Esophagus muscularis mucosa (tissue), 4 donors: ENCODE measurements at regions not wholly inside any gene's neighbourhood (a gene's known extent, or its start where the extent isn't known, plus 50 kb on each side); places are given as distances from the start of the nearest gene placed in this dataset.

Experiments used
- EP300 ChIP-seq: sonication (generic); formaldehyde crosslinking; IDR thresholded peaks from one replicate; pipeline ENCODE4 v1.6.1; 2017; ENCODE audit warnings: antibody characterized with exemption
- POLR2A ChIP-seq: fragments of 450-650 bp; IDR thresholded peaks from one replicate; pipeline ENCODE4 v1.6.1; 2017; ENCODE audit warnings: antibody characterized with exemption, moderate library complexity, mild to moderate bottlenecking, low read depth
- POLR2AphosphoS5 ChIP-seq, 2 donors: sonication (generic); formaldehyde crosslinking; IDR thresholded peaks; one replicate each; pipeline ENCODE4 v1.6.1; 2017; ENCODE audit warnings: antibody characterized with exemption in 2 of 2
- TF ChIP-seq, protein P1 (sequence below), 3 experiments: fragments of 200-600 bp in 2 of 3; fragments of 450-650 bp in 1 of 3; sonication (generic) in 2 of 3; IDR thresholded peaks; one replicate each; pipeline ENCODE4 v1.5.1; 2017 to 2019; ENCODE audit warnings: antibody characterized with exemption in 3 of 3, mild to moderate bottlenecking in 2 of 3, moderate library complexity in 1 of 3

DNA sequence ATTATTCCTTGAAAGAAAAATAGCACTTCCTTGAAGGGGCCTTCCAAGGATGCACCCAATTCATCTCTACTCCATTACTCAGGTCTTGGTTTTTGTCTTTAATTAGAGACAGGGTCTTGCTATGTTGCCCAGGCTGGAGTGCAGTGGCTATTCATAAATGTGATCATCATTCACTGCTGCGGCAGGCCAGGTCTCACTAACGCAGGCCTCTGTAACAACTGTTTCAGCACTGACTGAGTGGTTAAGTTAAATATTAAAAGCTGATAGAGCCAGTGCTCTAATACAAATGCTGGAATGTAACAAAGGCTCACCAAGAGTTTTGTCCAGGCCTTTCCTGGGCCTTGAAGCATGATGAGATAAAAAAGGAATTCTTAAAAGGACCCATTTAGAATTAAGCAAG is 61.4 kb upstream of the GNAZ start:
- TF ChIP-seq, protein P1, sequence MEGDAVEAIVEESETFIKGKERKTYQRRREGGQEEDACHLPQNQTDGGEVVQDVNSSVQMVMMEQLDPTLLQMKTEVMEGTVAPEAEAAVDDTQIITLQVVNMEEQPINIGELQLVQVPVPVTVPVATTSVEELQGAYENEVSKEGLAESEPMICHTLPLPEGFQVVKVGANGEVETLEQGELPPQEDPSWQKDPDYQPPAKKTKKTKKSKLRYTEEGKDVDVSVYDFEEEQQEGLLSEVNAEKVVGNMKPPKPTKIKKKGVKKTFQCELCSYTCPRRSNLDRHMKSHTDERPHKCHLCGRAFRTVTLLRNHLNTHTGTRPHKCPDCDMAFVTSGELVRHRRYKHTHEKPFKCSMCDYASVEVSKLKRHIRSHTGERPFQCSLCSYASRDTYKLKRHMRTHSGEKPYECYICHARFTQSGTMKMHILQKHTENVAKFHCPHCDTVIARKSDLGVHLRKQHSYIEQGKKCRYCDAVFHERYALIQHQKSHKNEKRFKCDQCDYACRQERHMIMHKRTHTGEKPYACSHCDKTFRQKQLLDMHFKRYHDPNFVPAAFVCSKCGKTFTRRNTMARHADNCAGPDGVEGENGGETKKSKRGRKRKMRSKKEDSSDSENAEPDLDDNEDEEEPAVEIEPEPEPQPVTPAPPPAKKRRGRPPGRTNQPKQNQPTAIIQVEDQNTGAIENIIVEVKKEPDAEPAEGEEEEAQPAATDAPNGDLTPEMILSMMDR (IDR thresholded peaks at IDR 0.05): no peak
- TF ChIP-seq POLR2AphosphoS5 (IDR thresholded peaks at IDR 0.05): no peak
- no peak for TF ChIP-seq POLR2A
- no peak for TF ChIP-seq EP300
